DMS153 (cell line): ENCODE measurements at regions not wholly inside any gene's neighbourhood (a gene's known extent, or its start where the extent isn't known, plus 50 kb on each side); places are given as distances from the start of the nearest gene placed in this dataset.
A peak's percentile ranks its signal among the peaks of the same experiment; 100 is the strongest.
"Not testable (repeated sequence)": the region's sequence is repeated elsewhere in the genome, so short reads cannot be mapped to it uniquely, and the experiment has no call there.

ENCODE experiments used
- DNase-seq: peaks from one replicate; lab custom pipeline; 2025; lab: John Stamatoyannopoulos, UW

- no peak for DNase-seq
Observed at GRCh38 chr16:64109241-64109640, 1012.6 kb downstream of the CDH11 start.

DNA sequence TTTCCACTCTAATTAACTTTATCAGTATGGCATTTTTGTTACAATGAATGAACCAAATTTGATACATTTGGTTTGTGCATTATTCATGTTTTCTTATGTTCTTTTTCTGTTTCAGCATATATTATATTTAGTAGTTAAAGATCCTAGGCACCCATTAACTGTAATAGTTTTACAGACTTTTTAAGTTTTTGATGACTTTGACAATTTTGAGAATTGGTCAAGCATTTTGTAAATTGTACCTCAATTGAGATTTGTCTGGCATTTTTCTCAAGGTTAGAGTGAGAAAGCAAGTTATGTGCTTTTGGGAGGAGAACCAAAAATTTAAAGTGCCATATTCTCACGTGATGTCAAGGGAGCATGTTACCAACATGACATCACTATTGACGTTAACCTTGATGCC, 1019.2 kb downstream of the CDH11 start:
- DNase-seq: no peak

GRCh38 chr16:64098451-64098850, 1023.4 kb downstream of the CDH11 start:
- no peak for DNase-seq

- DNase-seq: no peak
Observed at GRCh38 chr16:64096689-64097088, 1025.2 kb downstream of the CDH11 start.

- no peak for DNase-seq
Observed at GRCh38 chr16:64094992-64095634, 1026.8 kb downstream of the CDH11 start.

DNA sequence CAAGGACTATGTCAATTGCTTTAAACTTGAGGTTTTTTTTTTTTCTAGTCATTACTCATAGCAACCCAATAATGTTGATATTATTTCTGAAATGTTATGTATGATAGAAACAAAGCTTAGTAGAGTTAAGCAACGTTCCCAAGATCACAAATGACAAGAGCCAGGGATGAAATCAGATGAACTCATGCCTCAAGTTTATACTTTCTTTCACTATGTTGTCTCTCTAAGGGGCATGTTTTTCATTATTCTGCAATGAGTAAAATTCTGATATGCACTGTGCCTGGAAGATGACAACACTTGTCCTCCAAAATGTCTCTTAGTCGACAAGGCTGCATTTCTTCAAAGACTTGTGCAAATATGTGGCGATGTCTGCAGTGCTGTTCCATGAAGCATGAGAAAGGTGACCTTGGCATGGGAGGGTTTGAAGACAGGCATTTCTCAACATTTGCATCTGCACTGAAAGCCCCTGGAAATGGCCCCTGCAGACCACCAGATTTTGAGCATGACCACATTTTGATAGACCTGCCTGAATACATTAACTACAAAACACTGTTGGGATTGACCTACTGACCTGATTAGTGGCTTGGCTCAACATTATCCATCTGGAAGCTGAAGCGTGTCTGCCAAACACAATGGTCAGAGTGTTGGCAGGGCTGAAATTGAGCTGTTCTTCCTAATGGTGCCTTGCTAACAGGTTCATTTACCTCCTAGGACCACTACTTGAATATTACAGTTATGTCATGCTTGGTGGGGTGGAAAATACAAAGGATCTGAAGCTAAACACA, 1027.5 kb downstream of the CDH11 start:
- no peak for DNase-seq

DNA sequence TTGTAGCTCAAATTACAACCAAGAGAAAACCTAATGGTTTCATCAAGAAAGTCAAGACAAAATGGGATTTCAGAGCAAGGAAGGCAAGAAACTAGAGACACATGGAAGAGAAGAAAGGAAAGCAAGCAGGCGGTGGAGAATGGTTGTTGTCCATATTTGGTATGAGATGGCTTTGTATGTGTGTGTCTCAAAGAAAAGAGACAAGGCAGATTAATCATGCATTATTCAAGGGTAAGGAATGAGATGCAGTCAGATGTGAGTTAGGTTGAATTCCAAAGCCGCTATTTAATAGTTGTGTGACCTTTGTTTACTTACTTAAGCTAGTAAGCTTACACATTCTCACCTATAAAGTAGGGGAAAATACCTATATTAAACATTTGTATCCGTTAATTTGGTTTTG, 1029.6 kb downstream of the CDH11 start:
- DNase-seq: no peak

- no peak for DNase-seq
Observed at GRCh38 chr16:64090327-64090726, 1031.5 kb downstream of the CDH11 start.

DNA sequence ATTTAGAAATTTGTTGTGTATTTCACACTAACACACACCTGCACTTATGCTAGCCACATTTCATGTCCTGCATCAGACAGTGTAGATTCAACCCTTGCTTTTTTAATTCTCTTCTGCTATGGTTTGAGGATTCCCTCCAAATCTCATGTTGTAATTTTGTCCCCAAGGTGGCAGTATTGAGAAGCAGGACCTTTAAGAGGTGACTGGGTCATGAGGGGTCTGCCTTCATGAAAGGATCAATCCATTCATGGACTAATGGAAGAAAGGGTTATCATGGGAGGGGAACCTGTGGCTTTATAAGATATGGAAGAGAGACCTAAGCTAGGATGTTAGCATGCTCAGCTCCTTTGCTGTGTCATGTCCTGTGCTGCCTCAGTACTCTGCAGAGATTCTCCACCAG, 1032.2 kb downstream of the CDH11 start:
- no peak for DNase-seq

DNA sequence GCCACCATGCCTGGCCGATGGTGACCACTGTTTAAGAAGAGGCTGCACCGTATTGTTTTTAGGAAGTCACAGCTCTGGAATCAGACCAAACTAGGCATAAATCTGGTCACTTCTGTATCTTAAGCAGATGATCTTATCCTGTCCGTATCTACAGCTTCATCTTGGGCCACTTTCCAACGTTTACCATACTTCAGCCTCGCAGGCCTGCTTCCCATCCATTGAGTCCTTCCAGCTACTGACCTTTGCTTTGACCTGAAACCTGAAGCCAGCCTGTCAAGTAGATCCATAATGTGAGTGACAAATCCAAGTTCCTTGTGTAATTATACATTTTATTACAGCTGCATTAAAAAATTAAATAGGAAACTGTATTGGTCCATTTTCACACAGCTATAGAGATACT, 1033.0 kb downstream of the CDH11 start:
- no peak for DNase-seq

DNA sequence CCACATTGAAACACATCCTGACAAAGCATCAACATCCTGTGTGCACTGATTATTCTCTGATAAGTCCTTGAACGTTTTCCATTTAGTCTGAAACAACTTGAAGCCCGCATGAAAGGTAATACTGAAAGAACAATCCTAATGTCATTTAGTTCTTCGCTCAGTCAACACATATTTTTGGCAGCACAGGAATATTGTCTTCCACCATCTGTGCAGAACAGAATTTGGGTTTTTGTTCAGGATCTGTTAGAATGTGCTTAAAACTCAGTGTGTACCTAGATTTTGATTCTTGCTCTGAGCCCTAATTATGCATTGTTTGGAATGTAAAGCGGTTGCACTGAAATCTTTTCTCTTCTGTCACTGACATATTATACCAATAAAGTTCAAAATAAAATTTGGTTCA, 1036.6 kb downstream of the CDH11 start:
- no peak for DNase-seq

GRCh38 chr16:64084706-64085105, 1037.2 kb downstream of the CDH11 start:
- DNase-seq: no peak

- no peak for DNase-seq
Observed at GRCh38 chr16:64083428-64084129, 1038.3 kb downstream of the CDH11 start.

DNA sequence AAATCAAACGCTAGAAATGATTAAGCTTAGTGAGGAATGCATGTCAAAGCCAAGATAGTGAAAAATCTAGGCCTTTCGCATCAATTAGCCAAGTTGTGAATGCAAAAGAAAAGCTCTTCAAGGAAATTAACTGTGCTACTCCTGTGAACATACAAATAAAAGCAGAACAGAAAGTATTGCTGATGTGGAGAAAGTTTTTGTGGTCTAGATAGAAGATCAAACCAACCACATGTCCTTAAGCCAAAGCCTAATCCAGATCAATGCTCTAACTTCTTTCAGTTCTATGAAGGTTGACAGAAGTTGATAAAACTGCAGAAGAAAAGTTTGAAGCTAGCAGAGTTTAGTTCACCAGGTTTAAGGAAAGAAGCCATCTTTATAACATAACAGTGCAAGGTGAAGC, 1044.6 kb downstream of the CDH11 start:
- DNase-seq: no peak

DNA sequence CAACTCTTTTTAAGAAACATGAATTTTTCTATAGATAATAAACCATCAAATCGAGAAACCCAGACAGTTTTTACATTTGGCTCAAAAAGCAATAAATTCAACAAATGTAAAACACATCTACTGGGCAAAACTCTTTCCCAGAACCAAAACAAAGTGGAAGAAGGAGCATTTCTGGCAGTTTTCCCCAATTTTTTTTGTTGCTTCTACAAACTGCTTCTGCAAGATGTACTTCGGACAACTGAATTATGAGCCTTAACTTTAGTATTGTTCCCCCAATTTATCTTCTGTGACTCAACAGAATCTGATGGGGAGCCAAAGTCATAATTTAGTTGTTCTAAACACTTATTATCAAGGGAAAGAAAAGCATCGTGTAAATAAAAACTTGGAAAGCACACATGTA, 1047.2 kb downstream of the CDH11 start:
- no peak for DNase-seq

DNA sequence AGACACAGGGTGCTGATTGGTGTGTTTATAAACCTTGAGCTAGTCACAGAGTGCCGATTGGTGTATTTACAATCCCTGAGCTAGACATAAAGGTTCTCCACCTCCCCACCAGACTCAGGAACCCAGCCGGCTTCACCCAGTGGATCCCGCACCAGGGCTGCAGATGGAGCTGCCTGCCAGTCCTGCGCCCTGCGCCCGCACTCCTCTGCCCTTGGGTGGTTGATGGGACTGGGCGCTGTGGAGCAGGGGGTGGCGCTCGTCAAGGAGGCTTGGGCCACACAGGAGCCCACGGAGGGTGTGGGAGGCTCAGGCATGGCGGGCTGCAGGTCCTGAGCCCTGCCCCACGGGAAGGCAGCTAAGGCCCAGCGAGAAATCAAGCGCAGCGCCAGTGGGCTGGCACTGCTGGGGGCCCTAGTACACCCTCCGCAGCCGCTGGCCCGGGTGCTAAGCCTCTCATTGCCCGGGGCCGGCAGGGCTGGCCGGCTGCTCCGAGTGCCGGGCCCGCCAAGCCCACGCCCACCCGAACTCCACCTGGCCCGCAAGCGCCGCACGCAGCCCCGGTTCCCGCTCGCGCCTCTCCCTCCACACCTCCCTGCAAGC, 1049.6 kb downstream of the CDH11 start:
- not testable (repeated sequence) for DNase-seq

- no peak for DNase-seq
Observed at GRCh38 chr16:64065523-64065922, 1056.3 kb downstream of the CDH11 start.

DNA sequence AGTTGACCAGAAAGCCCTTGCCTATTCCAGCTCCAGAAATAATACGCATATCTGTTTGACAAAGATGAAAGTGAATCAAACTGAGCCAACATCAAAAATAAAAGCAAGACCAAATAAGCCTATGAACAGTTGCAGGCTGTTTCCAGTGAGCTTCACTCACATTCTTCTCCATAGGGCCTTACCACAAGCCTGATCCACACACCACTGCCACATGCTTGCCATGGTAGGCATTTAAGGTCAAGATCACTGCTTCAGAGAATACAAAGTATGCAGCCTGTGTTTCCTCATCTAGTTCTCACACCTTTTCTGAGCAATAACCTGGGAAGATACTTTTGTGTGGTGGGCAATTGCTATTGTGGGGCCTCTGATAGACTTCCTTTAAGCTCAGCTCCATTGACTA, 1060.2 kb downstream of the CDH11 start:
- no peak for DNase-seq

DNA sequence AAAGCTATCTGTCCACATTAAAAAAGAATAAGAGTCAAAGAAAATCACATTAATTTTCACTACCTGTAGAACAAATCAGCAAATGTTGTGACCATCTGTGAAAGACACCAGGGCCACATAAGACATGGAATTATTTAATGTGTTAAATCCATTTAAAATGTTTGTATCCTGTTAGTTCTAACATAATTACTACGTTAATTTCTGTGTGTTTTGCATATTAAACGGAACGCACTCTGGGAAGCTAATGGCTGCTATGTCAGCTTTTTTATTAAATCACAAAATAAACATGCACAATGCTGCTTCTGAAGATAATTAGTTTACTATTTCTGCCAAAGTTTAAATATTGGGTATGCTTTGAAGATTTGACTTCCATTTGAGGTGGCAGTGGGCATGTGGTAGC, 1061.2 kb downstream of the CDH11 start:
- no peak for DNase-seq

DNA sequence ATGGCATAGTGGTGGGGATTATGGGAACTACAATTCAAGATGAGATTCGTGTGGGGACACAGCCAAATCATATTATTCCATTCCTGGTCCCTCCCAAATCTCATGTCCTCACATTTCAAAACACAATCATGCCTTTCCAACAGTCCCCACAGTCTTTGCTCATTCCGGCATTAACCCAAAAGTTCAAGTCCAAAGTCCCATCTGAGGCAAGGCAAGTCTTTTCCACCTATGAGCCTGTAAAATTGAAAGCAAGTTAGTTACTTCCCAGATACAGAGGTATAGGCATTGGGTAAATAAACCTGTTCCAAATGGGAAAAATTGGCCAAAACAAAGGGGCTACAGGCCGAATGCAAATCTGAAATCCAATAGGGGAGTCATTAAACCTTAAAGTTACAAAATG, 1063.2 kb downstream of the CDH11 start:
- DNase-seq: no peak

DNA sequence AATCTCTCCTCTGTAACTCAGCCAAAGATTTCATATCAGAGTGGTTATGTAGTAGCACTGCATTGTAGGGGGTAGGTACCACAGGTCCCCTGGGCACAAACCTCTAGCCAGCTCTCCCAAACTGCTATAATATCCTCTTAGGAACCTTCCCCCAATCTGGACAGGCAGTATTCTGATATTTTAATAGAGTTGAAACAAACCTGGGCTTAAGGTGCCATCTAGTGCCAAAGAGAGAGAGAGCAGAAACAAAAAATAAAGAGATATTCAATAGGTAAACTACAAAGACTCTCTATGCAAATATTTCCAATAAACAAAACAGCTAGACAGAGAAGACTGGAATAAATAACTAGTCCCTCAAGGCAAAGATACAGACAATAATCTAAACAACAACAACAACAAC, 1070.0 kb downstream of the CDH11 start:
- DNase-seq: peak; percentile 50

DNA sequence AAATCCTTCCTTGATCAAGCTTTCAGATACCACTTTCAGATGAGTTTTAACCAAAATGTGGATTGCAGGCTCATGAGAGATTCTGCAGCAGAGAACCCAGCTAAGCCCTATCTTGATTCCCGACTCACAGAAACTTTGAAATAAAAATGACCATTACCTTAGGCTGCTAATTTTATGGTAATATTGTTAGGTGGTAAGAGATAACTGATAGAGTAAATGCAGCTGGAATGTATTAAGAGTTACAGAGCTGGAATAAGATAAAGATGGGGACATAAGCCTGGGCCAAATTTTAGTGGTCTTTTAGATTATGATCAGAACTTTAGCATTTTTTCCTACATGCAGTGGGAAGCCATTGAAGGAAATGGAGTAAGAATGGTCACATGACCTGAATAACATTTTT, 1074.0 kb downstream of the CDH11 start:
- no peak for DNase-seq

- no peak for DNase-seq
Observed at GRCh38 chr16:64047207-64047606, 1074.7 kb downstream of the CDH11 start.
